Cardiac fibroblast (primary cell): ENCODE measurements at regions not wholly inside any gene's neighbourhood (a gene's known extent, or its start where the extent isn't known, plus 50 kb on each side); places are given as distances from the start of the nearest gene placed in this dataset.

ENCODE experiments used
- DNase-seq, 2 donors: peaks; one replicate each; pipeline versions ENCODE4 v3.0.0 to v3.0.0-alpha.2; 2010; ENCODE audit warnings: low read depth in 2 of 2
- H3K4me3 ChIP-seq, 2 donors: replicated peaks in 1 of 2; 1 replicate in 1 of 2; 2 replicates in 1 of 2; pipeline ENCODE4 v1.5.1; 2011; ENCODE audit warnings: low read depth in 2 of 2, low read length in 2 of 2, mild to moderate bottlenecking in 2 of 2, moderate library complexity in 1 of 2
- TF ChIP-seq, protein P1 (sequence below): IDR thresholded peaks from one replicate; pipeline ENCODE4 v1.5.1; 2011; ENCODE audit warnings: low read depth, mild to moderate bottlenecking, low read length, inconsistent platforms

DNA sequence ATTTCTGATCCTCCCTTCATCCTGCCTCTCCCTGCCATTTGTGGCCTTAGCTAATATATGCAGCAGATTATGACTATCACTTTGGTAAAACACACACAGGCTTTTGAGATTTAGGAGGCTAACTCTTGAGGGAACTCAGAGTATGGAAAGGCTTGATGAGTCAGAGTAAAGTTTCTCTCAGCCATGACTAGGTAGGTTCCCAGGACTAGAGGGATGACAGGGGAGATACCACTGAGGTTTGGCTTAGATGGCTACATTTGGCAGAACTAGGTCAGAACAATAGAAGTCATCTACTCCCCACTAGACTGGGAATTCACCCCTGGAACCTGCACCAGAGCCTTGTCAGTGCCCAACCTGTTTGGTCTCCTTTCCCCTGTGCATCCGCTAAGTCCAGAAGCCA, 585.7 kb downstream of the TLL1 start:
- peak in 1 of 2 donors; percentile 72 for DNase-seq
- no peak overlapping the region for H3K4me3 ChIP-seq
- TF ChIP-seq, protein P1, sequence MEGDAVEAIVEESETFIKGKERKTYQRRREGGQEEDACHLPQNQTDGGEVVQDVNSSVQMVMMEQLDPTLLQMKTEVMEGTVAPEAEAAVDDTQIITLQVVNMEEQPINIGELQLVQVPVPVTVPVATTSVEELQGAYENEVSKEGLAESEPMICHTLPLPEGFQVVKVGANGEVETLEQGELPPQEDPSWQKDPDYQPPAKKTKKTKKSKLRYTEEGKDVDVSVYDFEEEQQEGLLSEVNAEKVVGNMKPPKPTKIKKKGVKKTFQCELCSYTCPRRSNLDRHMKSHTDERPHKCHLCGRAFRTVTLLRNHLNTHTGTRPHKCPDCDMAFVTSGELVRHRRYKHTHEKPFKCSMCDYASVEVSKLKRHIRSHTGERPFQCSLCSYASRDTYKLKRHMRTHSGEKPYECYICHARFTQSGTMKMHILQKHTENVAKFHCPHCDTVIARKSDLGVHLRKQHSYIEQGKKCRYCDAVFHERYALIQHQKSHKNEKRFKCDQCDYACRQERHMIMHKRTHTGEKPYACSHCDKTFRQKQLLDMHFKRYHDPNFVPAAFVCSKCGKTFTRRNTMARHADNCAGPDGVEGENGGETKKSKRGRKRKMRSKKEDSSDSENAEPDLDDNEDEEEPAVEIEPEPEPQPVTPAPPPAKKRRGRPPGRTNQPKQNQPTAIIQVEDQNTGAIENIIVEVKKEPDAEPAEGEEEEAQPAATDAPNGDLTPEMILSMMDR, result no peak

DNA sequence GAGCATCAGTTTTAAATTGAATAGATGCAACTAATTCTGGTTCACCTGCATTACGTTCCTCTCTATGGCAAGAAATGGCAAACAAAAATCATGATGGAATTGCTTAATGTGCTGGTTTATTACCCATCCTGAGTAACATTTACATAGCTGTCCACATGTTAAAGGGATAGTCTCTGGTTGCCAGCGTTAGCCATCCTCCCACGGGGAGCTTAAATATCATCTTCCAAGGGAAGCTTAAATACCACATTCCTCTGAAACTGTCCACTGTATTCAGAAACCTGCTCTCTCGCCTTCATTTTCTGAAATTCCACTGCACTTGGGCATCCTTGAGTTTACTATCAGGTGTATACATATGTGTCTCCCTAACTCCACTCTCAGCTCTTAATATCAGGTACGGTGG, 586.6 kb downstream of the TLL1 start:
- TF ChIP-seq, protein P1, result no peak
- H3K4me3 ChIP-seq, result no peak overlapping the region

DNA sequence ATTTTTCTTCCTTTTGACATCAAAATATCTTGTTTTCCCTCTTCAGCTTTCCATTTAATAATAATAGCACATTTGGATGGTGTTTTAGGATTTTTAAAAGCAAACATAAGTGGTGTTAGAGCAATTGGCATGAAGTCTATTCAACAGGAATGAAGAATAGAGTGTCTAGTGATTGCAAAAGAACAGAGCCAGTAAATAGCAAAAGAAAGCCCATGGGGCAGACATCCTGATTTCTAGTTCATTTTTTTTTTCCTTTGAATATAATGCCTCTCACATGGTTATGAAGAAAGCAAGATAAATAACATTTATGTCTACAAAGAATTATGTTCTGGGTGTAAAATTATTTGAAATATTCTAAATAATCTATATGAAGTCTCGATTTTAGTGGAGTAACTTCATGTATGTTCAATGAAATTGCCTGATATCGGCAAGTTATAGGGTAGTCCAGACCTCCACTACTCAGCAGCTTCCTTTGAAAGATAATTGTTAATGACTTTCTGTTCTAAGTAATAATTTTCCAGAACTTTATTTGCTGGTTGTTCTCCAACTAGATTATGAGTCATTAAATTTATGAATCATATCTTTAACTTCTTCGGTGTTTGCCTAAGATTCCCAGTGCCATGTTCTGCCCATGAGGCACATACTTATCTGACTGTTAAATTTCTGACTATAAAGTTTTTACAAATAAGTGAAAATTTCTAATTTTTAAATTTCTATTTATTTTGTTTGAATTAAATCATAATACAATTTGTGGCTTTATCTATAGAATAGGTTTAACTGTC, 587.9 kb downstream of the TLL1 start:
- DNase-seq, result peak; percentile 13 to 61
- TF ChIP-seq, protein P1, result no peak
- no peak overlapping the region for H3K4me3 ChIP-seq

More for the DNA sequence above, 586.6 kb downstream of the TLL1 start:
- no peak for DNase-seq

DNA sequence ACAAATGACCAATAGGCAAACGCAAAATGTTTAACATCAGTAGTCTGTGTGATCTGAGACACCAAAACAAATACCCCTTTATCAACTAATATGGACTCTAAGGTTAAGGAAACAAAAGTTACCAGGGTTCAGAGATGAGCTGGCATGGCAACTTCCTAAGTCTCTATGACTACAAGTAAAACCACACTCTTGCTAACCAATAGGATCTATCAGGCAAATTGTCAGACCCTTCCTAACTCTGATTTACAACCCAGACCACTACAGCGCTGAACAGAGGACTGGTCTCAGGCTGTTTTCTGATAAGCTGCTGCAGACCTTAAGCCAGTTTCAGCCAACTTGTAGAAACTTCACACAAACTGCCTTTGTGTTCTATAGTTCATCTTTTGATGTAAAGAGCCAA, 608.0 kb downstream of the TLL1 start:
- H3K4me3 ChIP-seq, result no peak overlapping the region

DNA sequence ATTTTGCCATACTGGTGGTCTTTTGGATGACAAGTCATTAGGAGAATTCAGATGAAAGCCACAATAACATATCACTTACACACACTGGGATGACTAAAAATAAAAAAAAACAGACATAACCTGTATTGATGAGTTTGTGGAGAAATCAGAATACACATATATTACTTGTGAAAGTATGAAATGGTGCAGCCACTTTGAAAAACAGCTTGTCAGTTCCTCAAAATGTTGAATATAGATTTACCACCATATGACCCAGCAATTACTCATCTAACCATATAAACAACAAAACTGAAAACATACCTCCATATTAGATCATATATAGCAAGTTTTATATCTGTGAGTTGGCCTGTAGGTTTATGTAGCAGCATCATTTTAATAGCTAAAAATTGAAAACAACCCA, 608.7 kb downstream of the TLL1 start:
- no peak for DNase-seq
- TF ChIP-seq, protein P1, result no peak
- no peak overlapping the region for H3K4me3 ChIP-seq

More for the DNA sequence above, 608.0 kb downstream of the TLL1 start:
- no peak for DNase-seq
- TF ChIP-seq, protein P1, result no peak

DNA sequence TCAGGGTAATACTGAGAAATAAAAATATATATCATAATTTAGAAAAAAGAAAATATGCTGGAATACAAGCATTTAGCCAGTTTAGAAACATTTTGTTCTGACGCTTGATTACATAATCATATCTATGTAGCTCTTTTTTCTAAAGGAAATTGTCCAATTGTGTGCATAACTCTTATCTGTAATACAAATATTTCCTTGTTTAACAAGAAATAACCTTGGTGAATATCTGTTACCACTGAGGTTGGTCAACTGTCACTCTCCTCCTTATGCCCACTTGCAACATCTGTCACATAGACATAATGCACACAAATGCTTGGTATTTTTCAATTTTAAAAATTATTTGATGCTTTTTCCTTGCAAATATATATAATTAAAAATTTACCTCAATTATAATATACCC, 609.7 kb downstream of the TLL1 start:
- no peak for DNase-seq
- TF ChIP-seq, protein P1, result no peak
- H3K4me3 ChIP-seq, result no peak overlapping the region
